ENCODE measurements at regions not wholly inside any gene's neighbourhood (a gene's known extent, or its start where the extent isn't known, plus 50 kb on each side); places are given as distances from the start of the nearest gene placed in this dataset.
A peak's percentile ranks its signal among the peaks of the same experiment; 100 is the strongest.

DNA sequence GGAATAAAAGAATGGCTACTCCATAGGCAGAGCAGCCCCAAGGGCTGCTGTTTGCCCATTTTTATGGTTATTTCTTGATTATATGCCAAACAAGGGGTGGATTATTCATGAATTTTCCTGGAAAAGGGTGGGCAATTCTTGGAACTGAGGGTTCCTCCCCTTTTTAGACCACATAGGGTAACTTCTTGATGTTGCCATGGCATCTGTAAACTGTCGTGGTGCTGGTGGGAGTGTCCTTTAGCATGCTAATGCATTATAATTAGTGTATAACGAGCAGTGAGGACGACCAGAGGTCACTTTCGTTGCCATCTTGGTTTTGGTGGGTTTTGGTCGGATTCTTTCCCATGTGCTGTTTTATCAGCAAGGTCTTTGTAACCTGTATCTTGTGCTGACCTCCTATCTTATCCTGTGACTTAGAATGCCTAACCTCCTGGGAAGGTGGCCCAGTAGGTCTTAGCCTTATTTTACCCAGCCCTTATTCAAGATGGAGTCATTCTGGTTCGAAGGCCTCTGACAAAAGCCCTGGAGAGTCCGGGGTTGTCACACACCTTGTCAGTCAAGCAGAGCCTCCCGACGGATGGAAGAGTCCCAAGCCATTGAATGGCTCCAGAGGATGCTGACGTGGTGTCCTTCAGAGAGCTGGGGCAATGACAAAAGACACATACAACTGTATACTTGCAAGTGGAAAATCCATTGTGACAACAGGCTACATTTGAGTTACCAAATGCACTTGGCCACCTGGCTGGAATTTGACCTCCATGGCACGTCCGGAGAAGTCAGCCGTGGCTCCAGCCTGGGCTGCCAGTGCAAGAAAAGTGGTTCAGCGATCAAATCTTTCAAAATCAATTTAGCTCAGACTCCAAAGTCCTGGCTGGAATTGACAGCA, 67.1 kb upstream of the CLINT1 start:
- intact Hi-C loops (cut with DNase I), result no loop called here
- ATAC-seq, result peak; percentile 28
- DNase-seq (ENCODE audit: missing footprints), result no peak

GRCh38 chr5:157924931-157925729, 66.2 kb upstream of the CLINT1 start:
- DNase-seq (ENCODE audit: missing footprints) (no peak), ATAC-seq (no peak)
- intact Hi-C loops (cut with DNase I), result no loop called here

GRCh38 chr5:157924490-157924889, 65.5 kb upstream of the CLINT1 start:
- ATAC-seq (no peak), DNase-seq (ENCODE audit: missing footprints) (no peak)

DNA sequence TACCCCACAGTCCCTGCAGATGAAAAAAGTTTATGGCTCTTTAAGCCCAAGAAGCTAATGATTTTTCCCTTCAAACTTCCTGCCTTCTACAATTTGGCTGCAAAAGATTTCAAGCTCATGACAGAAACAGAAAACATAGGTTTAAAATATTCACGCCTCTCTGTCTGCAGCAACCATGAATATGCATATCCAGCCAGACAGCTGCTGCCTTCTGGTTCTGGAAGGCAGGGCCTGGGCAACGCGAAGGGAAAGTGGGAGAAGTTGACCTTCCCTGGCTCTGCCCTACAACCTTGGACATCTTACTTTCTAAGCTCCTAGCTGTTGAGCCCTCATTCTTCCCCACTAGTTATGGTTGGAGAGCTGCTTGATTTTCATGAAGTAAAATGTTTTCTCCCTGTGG, 64.8 kb upstream of the CLINT1 start:
- DNase-seq (ENCODE audit: missing footprints) (no peak), ATAC-seq (no peak)
- intact Hi-C loops (cut with DNase I), result no loop called here

More at GRCh38 chr5:157924490-157924889, 65.5 kb upstream of the CLINT1 start:
- intact Hi-C loops (cut with DNase I), result no loop called here

GRCh38 chr5:157922026-157922425, 63.1 kb upstream of the CLINT1 start:
- no peak for DNase-seq (ENCODE audit: missing footprints)
- intact Hi-C loops (cut with DNase I), result no loop called here
- ATAC-seq, result no peak

DNA sequence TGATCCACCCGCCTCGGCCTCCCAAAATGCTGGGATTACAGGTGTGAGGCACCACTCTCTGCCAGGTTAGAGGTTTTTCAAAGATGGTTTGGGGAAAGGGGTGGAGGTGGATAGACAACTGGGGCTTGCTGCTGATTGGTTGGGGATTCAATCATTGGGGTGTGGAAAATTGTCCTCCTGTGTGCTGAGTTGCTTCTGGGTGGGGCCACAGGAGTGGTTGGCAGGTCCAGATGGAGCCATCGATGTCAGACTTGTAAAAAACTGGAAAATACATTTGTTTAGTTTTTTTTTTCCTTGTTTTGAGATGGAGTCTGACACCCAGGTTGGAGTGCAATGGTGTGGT, 61.9 kb upstream of the CLINT1 start:
- ATAC-seq (no peak), DNase-seq (ENCODE audit: missing footprints) (no peak)
- intact Hi-C loops (cut with DNase I), result no loop called here

DNA sequence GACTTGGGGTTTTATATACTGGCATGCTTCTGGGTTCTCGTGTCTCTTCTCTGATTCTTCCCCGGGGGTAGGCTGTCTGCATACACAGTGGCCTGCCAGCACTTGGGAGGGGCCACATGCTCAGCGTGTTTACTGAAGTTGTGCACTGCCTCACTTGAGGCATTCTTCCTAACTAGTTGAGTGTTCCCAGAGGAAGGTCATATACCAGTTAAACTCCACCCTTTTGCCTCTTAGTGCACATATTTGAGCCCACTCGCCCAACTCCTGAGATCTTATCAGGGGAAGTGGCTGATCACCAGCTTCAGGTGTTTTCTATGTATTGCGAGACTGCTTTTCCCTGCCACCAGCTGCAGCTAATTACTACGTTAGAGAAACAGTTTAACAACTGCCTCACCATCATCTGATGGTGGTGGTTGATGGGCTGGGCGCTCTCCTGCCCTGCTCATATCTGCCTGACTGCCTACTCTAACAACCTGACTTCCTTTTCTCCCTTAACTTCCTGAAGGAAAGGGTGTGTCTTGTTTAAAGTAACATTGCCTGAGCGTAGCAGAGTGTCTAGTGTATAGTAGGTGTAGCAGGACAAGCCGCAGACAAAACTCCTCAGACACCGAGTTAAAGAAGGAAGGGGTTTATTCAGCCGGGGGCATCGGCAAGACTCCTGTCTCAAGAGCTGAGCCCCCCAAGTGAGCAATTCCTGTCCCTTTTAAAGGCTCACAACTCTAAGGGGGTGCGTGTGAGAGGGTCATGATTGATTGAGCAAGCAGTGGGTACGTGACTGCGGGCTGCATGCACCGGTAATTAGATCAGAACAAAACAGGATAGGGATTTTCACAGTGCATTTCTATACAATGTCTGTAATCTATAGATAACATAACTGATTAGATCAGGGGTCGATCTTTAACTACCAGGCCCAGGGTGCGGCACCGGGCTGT, 60.1 kb upstream of the CLINT1 start:
- DNase-seq (ENCODE audit: missing footprints) (no peak), ATAC-seq (no peak)
- intact Hi-C loops (cut with DNase I), result loop anchor here (5.0 kb wide), 1 partner anchor 62 kb away; the partner anchor contains the start of gene CLINT1

GRCh38 chr5:157917899-157918809, 59.2 kb upstream of the CLINT1 start:
- intact Hi-C loops (cut with DNase I), result loop anchor here (5.0 kb wide), 1 partner anchor 61 kb away; the partner anchor contains the start of gene CLINT1
- ATAC-seq (peak; percentile 32), DNase-seq (ENCODE audit: missing footprints) (no peak)

DNA sequence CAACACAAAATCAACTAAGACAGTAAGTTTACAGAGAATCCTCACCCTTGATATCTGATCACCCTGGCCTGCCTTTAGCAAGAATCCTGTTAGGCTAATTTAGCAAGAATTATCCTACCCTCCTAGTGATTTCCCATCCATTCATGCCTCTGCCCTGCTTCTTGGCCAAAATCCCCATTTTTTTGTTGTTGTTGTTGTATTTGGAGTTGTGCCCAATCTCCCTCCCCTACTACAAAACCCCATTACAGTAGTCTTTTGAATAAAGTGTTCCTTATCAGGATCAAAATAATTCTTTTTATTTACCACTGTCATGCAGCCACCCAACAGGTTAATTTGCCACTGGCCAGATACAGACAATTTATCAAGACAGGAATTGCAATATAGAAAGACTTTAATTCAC, 58.5 kb upstream of the CLINT1 start:
- no peak for DNase-seq (ENCODE audit: missing footprints)
- no peak for ATAC-seq
- intact Hi-C loops (cut with DNase I), result loop anchor here (5.0 kb wide), 1 partner anchor 60 kb away; the partner anchor contains the start of gene CLINT1

DNA sequence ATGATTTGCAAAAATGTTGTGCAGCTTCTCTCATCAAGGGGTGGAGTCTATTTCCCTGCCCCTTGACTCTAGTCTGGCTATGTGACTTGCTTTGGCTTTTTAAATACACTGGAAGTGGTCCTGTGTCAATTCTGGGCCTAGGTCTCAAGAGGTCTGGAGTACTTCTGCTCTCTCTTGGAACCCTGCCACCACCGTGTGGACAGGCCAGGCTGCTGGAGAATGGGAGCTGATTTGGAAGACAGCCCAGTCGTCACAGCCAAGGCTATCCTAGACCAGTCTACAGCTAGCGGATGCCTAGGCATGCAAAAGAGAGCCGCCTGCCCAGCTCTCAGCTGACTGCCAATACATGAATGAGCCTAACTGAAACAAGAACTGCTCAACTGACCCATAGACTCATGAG, 56.7 kb upstream of the CLINT1 start:
- peak; percentile 98 for ATAC-seq
- intact Hi-C loops (cut with DNase I), result loop anchor here (2.0 to 5.0 kb wide), 2 partner anchors 33 to 58 kb away; partner anchors contain the start of gene CLINT1

DNA sequence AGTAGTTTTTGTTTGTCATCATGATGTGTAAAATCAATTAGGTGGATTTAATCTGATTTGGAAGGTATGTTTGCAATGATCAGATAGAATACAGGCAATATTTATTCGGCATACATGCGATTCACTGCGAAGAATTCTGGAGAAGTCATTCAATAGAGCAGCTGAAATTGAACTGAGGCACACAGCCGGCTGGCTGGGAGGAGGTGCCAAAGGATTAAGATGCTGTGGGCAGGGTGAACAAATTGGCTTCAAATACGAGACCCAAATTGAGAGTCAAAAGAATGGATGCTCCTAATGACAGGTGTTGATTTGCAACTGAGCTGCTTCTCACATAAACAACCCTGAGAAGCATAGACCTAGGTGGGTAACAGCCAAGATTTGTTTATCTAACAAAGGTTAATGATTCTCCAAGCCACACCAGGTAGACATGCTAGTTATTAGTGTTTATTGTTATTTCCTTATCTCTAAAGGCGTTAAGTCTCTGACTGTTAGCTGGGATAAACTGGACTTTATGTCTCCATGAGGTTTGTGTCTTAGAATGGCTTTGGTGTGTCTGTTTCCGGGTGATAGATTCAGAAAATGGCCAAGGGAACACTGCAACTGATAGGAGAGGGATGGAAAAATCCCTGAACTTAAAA, 55.3 kb upstream of the CLINT1 start:
- ATAC-seq (no peak), DNase-seq (ENCODE audit: missing footprints) (no peak)
- intact Hi-C loops (cut with DNase I), result loop anchor here (2.0 kb wide), 1 partner anchor 35 kb away; no protein-coding TSS in a partner anchor

More for the DNA sequence above, 56.7 kb upstream of the CLINT1 start:
- DNase-seq (ENCODE audit: missing footprints), result peak; percentile 93

- DNase-seq (ENCODE audit: missing footprints) (no peak), ATAC-seq (no peak)
- intact Hi-C loops (cut with DNase I), result no loop called here
Observed at GRCh38 chr5:157913575-157913974, 54.6 kb upstream of the CLINT1 start.

GRCh38 chr5:157912621-157913325, 53.8 kb upstream of the CLINT1 start:
- no peak for ATAC-seq
- intact Hi-C loops (cut with DNase I), result no loop called here
- no peak for DNase-seq (ENCODE audit: missing footprints)

GRCh38 chr5:157911568-157911967, 52.6 kb upstream of the CLINT1 start:
- no peak for ATAC-seq
- no peak for DNase-seq (ENCODE audit: missing footprints)
- intact Hi-C loops (cut with DNase I), result no loop called here

Measured in Right ventricle myocardium inferior (tissue), 1 donor.